GM19395 (cell line): ENCODE measurements at regions not wholly inside any gene's neighbourhood (a gene's known extent, or its start where the extent isn't known, plus 50 kb on each side); places are given as distances from the start of the nearest gene placed in this dataset.

ENCODE experiments used
- ATAC-seq: cut with Tn5 transposase; IDR thresholded peaks from one replicate; pipeline ENCODE4 v1.9.1; 2021; ENCODE audit warnings: mild to moderate bottlenecking, moderate library complexity; ENCODE audit not compliant: unreplicated experiment

DNA sequence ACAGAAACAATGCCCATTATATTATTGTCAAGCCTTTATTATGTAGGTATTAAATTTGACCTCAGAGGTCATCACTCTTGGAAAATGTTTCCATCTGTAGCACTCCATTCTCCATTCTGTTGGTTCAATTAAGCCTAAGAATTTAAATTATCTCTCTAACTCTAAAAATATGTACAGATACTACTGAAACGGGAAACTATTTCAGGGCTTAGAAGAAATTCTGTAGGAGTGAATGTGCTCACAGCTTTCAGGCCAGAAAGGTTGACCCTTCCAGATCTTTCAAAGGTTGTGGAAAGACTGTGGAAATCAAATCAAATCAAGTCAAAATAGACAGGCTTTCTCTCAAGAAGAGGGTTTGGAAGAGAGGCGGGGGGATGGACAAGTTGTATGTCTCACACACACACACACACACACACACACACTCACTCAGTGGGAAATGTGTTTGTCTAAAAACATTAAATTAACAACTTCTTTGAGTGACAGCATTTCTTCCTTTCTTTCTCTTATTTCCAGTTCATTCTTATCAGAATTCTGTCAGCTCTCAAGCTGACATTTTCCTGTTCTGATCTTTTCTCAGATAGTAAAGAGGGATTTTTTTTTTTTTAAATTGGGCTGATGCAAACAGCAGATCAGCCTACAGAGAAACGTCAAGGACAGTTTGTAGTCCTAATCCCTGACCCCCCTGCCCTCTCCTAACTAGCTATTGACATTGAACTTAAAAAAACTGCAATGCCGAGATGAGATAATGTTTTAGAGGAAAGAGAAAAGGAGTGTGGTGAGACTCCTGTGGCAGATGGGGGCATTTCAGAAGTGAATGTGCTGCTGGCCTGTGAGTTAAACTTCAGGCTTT lies 139.0 kb upstream of the ZFHX3 start:
- no peak for ATAC-seq

DNA sequence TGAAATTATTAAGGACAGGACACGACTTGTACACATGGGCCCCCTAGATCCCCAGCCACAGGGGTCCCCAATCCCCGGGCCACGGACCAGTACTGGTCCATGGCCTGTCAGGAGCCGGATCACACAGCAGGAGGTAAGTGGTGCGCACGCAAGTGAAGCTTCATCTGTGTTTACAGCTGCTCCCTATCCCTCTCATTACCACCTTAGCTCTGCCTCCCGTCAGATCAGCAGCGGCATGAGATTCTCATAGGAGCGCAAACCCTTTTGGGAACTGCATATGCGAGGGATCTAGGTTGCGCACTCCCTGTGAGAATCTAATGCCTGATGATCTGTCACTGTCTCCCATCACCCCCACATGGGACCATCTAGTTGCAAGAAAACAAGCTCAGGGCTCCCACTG lies 137.8 kb upstream of the ZFHX3 start:
- no peak for ATAC-seq

DNA sequence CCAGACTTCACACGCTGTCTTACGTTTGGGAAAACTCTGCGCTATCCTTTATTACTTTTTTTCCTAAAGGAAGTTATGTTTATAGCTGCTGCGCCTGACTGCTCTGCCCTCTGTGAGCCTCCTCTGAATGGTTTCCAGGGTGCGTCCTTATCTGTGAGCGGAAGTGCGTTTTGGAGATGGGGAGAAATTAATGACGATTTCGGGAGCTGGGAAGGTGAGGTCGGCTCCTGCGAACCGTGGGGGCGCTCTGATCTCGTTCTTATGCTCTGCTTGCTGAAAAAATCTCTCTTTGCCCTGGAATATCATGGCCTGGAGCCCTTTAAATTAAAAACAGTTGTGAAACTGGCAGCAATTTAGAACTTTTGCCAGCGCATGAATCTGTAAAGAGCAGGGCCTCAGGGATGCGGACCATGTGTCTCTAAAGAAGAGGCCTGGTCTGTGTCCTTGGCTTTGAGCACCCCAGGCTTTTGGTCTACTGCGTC lies 135.7 kb upstream of the ZFHX3 start:
- ATAC-seq: no peak

DNA sequence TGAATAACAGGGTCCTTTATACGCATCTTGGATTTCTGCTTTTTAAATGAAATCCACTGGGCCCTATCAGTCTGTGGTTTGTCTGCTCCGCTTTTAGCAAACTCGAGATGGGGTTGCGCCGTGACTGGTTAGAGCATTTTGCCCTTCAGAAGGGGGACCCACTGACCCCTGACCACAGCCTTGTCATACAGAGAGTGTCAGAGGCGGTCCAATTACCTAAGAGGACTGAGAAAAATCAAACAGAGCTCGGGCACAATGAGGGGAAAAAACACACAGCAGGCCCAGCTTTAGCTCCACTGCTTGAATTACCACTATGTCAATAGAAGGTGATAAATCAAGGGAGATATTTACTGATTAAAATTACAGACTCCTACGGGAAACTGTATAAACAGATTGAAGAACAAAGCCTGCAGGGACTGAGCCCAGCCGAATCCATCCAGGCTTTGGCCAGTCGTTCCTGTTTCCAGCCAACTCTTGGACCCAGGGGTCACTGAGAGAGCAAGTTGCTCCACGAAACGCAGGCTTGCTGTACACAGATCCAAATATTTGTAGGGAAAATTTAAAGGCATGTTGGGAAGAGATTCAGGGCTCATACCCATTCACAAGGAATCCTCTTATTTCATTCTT lies 131.9 kb upstream of the ZFHX3 start:
- ATAC-seq: no peak

DNA sequence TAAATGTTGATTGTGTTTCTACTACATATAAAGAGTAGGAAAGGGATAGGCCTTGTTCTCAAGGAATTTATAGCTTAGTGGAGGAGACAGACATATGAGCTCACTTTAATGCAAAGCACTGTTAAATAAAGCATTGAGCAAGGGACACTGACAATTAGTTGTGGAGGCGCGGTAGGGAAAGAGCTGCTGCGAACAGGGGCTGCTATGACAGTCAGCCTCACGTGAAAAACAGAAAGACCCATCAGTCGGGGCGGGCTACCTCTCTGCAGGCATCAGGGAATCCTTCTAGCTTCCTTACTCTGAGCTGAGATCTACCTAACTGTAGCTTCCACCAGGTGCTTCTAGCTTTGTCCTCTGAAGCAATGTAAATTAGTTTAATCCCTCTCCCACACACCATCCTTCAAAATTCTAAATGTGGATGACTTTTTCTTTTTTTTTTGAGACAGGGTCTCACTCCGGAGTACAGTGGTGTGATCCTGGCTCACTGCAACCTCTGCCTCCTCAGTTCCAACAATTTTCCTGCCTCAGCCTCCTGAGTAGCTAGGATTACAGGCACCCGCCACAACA lies 129.9 kb upstream of the ZFHX3 start:
- ATAC-seq: no peak

DNA sequence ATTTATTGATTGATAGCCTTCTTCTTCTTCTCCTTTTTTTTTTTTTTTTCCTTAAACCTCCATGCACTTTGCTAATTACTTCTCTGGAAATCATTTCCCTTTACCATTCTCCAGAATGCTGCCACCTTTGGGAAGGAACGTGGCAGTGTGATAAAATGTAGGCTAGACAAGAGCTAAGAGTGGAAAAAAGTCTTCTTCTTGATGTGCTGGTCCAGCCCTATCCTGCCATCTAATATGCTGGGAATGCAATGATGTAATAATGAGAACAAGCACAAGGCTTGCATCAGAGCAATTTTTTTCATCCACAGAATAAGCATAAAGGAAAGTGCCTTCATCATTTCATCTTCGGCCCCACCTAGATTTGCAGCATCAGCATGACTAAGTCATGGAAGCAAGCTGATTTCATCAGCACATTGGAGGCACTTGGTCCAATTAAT lies 128.7 kb upstream of the ZFHX3 start:
- no peak for ATAC-seq

DNA sequence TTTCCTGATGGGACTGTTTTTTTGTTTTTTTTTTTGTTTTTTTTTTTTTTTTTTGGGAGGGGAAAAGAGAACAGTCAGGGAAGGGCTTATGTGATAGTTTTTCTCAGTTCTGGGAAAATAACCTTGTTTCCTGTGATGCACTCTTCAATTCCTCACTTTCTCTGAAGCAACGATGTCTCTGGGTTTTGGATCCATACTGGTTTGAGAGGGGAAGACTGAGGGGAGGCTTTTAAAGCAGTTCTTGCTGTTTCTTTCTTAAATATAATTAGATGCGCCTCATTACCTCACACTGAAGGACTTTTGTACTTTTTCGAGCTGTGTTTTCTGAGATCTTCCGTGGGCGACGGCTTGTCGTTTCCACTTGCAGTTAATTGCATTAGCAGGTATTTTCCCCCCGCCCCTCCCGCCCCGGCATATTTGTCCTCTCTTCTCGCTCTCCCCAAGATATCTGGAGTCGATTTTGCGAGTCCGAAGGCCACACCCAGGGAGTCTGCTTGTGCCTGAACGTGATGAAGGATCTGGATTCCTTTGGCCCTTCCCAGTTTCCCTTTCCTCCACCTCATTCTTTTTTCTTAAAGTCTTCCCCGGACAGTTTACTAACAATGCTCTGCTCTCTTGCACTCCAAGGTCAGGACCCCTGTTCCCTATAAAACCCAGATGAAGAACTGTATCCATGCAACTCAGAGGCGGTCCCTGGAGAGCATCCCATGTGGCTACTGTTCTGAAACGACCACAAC lies 125.2 kb upstream of the ZFHX3 start:
- no peak for ATAC-seq

DNA sequence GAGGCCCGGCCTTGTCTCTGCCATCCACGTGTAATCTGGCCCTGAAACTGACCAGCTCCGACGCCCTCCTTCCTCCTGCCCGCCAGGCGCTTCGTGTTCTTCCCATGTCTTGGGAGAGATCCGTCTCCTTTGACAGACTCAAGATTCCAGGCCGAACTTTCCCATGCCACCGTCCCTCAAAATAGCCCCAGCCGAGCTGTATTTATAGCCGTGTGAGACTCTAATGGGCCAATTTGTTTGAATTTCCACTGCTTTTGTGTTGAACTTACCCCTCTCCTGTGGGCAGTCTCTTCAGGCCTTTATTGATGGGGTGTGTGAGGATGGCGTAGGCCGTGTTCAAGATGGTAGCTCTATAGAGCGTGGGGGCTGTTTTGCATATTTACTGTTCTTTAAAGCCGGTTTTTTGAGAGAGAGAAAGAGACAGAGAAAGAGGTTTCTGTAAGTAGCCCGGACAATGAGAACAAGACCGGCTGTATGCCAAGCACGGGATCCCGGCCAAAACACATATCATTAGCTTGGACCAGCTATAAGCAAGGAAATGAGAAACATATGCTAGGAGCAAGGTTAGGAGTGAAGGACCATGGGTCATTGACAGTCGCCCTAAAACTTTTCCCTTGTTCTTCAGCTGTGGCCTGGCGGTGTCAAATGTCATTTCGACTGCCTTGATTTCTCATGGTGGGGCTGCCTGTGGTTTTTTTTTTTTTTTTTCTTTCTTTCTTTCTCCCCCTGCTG lies 124.5 kb upstream of the ZFHX3 start:
- ATAC-seq: no peak

DNA sequence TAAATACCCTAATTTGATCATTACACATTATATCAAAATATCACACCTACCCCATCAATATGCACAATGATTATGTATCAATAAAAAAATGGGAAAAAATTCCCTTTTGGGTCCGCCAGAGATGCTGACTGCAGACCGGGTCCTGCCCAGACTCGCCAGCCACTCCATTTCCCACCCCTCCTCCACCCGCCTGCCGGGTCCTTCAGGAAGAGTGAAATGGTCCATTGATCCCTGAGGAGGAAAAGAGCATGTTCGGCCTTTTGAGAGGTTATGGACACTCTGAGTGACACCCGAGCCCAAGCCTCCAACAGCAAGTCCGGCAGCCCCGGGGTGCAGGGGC lies 123.9 kb upstream of the ZFHX3 start:
- ATAC-seq: no peak

DNA sequence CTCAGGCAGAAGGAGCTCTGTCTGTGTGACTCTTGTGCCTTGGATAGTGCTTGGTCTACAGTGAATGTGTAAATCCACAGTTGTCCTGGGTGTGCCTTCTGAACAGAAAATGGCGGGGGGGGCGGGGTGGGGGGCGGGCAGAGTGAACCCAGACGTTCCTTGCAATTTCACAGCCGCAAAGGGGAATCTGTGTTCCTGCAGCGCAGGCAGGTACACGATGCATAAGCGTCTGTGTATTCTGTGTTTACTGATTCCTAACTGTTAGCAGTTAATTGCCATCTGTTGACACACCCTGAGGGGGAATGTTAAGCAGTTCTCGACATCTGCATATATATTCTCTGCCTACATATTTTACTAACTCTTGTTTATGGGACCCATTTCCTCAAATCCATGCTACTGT lies 123.5 kb upstream of the ZFHX3 start:
- ATAC-seq: no peak

DNA sequence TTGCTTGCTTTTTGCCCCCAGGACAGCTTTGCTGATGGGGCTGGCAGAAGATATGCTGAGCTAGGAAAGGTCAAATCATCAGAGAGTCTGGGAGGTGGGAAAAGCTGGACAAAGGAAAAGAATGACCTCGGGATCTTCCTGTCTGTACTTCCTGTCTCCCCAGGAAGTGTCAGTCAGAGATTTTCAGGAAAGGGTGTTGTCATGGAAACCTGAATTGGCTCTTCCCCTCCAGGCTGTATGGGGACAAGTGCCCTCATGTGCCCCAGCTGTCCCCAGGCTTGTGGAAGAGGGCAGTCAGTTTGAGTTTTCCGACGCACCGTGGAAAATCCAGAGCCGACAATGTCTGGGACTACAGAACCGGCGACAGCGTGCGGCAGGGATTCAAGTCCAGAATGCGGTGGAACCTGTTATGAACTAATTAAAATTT lies 122.7 kb upstream of the ZFHX3 start:
- ATAC-seq: no peak

DNA sequence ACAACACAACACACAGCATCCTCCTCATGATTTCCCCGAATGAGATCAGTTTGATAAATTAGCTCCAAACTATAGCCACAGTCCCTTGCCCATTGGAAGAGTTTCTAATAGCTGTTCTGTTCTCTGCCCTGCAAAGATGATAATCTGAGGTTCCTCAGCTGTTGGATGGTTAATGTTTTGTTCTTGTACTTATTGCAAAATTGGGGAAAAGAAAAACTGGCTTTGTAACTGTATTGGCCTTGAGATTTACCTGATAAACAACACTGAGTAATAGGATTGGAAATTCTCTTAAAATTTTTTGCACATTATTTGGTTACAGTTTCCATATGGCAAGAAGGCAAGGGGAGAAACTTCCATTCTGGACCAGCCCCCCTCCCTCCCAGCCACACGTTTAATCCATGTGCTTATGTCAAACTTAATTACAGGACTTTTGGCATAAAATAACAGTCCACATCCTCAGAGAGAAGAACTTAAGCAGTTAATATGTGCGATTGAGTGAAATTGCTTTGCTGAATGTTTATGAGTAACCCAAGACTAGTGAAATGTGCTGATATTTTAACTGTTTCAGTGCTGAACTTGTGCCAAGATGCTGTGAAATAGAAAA lies 119.1 kb upstream of the ZFHX3 start:
- no peak for ATAC-seq

DNA sequence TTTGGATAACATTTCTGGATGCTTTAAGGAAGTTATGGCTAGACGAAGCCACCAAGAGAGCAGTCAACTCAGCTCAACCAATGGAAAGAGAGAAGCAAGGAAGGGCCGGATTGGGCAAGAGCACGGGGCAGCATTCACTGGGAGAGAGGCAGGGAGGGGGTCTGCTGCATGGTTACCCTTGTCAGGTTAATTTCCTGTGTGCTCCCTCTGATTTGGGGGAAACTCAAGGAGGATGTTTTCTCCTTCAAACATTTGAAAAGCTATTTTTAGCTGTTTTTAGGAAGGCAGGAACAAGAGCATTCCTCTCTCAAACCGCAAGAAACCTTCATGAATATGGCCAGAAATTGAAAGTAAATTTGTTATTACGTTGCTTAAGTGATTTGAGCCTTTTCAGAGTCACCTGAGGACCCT lies 118.5 kb upstream of the ZFHX3 start:
- ATAC-seq: no peak

DNA sequence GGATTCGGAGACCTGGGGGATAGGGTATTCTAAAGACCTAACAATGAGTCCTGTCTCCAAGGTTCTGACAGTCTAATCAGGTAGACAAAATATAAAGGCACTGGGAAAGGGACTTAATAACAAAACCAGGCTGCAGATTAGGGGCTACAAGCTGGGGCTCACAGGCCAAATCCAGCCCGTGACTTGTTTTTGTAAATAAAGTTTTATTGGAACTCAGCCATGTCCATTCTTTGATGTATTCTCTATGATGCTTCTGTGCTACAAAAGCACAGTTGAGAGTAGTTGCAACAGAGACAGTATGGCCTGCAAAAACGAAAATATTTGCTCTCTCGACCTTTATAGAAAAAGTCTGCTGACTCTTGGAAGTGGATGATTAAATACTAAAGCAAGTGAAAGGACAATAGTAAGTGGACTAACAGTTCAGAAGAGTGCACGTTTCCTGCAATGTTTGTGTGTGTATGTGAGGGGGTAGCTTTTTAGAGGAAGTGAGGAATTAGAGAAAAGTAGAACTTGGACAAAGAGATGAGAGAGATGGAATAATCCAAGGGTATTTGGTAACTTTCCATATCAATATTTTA lies 115.4 kb upstream of the ZFHX3 start:
- ATAC-seq: no peak

DNA sequence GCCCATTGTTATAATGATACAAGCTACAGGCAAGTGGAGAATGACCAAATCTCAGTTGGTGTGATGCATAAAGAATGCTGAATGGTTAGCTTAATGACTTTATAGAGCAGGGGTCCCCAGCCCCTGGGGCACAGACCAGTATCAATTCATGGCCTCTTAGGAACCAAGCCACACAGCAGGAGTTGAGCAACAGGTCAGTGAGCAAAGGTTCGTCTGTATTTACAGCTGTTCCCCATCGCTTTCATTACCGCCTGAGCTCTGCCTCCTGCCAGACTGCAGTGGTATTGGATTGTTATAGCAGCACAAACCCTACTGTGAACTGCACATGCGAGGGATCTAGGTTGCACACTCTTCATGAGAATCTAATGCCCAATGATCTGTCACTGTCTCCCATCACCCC lies 114.0 kb upstream of the ZFHX3 start:
- no peak for ATAC-seq

DNA sequence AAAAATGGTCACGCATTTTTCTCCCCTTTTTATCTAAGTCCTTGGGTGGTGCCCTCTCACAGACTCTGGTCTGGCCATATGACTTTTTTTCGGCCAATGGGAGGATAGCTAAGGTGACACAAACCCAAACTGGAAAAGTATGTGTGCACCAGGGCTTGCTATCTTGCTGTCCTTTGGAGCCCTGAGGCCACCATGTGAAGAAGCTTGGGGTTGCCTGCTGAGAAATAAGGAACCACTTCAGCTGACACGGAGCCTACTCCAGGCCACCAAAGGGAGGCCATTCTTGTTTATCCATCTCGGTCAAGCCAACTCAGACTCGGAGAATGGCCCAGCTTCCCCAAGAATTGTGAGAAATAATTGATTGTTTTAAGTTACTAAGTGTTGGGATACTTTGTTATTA lies 111.4 kb upstream of the ZFHX3 start:
- no peak for ATAC-seq

DNA sequence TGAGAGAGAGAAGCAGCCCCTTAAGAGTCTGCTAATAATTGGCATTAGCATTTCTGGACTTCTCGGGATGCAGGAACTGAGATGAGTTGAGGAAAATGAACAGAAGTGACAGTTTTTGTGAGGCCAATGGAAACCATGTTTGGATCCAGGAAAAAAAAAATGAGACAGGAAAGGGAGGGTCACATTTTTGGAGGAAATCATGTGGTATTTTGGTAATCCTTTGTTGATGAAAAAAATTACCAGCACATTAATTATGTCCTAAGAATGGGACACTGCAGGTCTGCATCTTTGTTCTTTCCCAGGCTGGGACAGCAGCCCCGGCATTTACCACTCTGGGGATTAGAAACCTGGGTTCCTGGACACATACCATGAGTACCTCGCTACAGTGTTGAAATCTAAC lies 109.9 kb upstream of the ZFHX3 start:
- ATAC-seq: no peak

DNA sequence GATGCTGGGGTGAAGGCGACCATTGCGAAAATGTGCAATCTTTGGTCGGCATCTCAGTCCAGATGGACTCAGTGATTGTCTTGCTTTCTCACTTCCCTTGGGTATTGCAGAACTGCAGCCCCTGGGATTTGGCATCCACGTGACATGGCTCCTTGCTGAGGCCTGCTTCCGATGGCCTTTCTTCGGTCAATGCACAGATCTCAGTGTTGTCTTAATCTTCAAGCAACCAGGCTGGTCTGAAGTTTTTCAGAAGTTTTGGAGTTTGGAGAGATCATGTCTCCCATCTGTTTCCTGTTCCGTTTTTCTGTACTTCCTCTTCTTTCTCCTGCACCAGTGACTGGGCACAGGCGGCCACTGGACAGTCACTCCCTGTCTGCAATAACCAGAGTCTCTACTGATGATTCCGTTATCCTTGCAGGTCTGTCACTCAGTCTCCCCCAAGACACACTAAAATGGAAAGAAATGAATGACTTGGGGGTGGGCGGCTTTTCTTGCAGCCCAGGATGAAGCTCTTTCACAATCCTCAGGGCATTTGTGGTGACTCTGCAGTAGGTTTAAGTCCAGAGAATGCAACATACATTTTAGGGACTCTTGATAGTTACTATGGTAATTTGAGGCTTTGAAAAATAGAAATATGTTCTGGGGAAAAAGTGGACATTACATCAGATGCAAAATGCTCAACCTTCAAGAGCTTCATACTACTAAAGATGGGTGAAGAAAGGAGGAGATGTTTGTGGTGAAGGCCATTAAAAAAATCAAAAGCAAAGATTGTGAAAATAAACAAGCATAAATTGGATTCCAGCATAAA lies 106.3 kb upstream of the ZFHX3 start:
- no peak for ATAC-seq

DNA sequence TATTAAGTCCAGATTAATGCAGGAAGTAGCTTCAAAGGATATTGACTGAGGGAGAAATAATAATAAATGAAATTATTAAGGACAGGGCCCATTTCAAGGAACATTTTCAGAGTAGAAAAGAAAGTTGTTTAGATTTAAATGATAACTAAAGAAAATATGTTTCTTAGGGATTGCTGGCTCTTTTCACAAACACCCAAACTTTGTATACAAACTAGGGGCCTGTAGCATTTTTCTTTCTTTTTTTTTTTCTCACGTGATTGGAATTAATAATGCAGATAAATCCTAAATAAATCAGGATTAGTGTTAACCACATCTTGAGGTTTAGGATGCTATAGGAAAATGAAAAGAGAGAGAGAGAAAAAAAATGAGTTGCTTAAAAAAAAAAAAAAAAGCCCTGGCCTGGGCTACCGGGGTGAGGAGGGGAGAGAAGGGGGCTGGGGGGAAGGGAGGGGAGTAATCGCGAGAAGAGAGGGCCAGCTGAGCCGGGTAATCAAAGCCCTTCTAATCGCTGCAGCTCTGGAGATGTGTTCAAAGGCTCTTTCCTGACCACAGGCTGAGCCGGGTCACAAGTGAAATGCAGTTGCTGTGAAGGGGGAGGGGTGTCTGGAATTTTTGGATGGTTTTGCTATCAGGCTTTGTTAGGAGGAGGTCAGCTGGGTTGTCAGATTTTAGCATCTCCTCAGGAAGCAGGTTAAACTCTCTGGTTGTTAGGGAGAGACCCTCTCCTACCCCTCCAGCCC lies 104.6 kb upstream of the ZFHX3 start:
- no peak for ATAC-seq
